NOMO-1 treated with DMSO at 0.1 percent for 48 hours (cell line): ENCODE measurements at regions not wholly inside any gene's neighbourhood (a gene's known extent, or its start where the extent isn't known, plus 50 kb on each side); places are given as distances from the start of the nearest gene placed in this dataset.
A peak's percentile ranks its signal among the peaks of the same experiment; 100 is the strongest.

ENCODE experiments used
- DNase-seq: peaks from one replicate; lab custom pipeline; 2025; ENCODE audit not compliant: unreplicated experiment; lab: John Stamatoyannopoulos, UW

- no peak for DNase-seq
Measured at GRCh38 chr18:8536231-8536630, 73.0 kb upstream of the RAB12 start.

DNA sequence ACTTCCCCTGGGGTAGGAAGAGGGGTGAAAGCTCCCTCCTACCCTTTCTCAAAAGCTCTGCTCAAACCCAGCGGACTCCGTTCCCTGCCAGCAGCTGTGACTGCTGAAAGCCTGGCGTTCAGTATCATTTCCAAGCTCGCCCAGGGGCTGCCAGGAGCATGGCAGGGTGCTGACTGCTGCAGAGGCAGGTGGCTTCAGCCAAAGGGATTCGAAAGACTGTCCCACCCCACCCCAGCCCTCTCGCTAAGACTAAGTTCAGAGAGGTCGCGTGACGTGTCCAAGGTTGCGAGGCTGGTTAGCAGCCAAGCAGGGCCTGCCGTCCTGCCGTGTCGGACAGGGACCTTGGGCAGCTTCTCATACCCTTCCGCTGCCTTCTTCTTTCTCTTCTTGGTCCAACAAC, 72.3 kb upstream of the RAB12 start:
- no peak for DNase-seq

GRCh38 chr18:8537400-8537799, 71.8 kb upstream of the RAB12 start:
- DNase-seq: no peak

- peak; percentile 27 for DNase-seq
Measured at GRCh38 chr18:8538935-8539334, 70.3 kb upstream of the RAB12 start.

DNA sequence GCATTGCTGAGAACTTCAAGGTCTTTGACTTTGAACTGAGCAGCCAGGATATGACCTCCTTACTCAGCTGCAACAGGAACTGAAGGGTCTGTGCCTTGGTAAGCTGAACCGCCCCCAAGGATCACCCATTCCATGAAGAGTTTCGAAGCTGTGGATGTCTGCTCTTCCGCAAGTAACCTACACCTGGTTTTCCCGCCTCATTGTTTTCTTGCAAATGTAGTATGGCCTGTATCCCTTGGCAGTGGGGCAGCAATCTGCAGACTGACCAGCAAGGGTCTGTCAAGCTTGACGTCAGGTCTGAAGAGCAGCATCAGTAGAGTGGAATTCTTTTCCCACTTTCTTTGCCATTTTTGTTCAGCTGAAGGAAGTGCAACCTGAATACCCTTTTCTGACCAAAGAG, 62.6 kb upstream of the RAB12 start:
- no peak for DNase-seq

DNA sequence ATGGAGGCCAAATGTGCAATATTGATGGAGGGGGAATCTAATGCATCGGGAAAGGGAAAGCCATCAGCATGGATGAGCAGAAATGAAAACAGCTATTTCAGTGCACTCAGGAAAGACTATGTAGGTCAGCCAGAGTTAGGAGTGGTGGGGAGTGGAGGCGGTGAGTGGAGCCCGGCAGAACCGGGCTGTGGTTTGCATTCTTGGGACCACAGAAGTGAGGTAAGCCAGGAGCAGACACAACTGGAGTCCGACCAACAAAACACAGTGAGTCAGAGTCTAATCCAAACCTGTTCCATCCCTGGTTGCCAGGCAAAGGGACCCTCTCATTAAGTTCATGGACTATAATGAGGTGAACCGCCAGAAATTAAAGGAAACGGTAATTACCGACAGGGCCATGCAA, 61.1 kb upstream of the RAB12 start:
- no peak for DNase-seq

- no peak for DNase-seq
Measured at GRCh38 chr18:8549254-8549757, 59.9 kb upstream of the RAB12 start.

GRCh38 chr18:8552151-8552550, 57.1 kb upstream of the RAB12 start:
- no peak for DNase-seq

DNA sequence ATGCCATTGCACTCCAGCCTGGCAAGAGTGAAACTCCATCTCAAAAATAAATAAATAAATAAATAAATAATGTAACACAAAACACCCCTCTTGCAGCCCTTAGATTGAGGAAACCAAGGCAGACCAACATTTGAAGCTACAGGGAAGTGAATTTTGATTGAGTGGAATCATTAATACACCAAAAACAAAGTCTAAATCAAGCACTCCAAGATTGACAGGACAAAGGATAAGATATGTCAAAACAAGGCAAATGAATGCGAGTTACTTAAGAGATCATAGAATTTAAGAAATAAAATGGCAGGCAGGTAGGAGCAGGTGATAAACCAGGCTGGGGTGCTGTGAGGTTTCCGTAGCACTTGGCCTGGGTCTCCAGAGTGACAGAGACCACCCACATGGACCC, 54.9 kb upstream of the RAB12 start:
- no peak for DNase-seq

DNA sequence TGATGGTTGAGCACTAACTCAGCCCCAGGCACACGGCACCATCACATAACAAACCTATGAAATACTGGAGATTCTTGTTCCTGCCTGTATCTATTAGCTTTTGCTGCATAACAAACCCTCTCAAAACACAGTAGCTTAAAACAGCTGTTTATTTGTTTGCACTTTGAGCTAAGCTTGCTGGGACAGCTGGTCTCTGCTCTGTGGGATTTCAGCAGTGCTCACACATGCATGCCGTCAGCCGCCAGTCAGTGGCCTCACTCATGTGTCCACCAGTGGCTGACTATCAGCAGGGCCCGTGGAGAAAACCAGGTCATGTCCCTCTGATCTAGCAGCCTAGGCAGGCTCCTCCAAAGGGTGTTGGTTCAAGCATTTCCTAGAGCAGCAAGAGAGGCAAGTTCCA, 52.8 kb upstream of the RAB12 start:
- no peak for DNase-seq
